ENCODE measurements at regions not wholly inside any gene's neighbourhood (a gene's known extent, or its start where the extent isn't known, plus 50 kb on each side); places are given as distances from the start of the nearest gene placed in this dataset.

GRCh38 chr9:115593587-115594091 lies 475.7 kb upstream of the TNC start:
- WGBS (ENCODE audit: low lambda C conversion rate), result 4% methylated on average over 4 of the region's 4 CpGs
- in situ Hi-C loops (cut with HindIII; ENCODE audit: extremely low pct_ligation_motif_present, low pct_unique_long_range_greater_than_20kb) (loop anchor here (10.0 to 25.0 kb wide), 3 partner anchors 294 to 1061 kb away; partner anchors contain the start of gene PAPPA), intact Hi-C loops (cut with micrococcal nuclease; ENCODE audit: unreplicated experiment) (loop anchor here (5.0 kb wide), 4 partner anchors 289 to 1054 kb away; partner anchors contain the start of gene PAPPA)
- Histone ChIP-seq H3K36me3 (replicated peaks in 1 of 2; ENCODE audit: control insufficient read depth in 1 of 2, insufficient read depth in 2 of 2, low read length in 2 of 2) (no peaks in the 10 kb centered on the region), H3K27me3 (ENCODE audit: control insufficient read depth in 1 of 2, insufficient read depth in 2 of 2, low read length in 2 of 2) (no peaks in the 10 kb centered on the region), H4K20me1 (ENCODE audit: insufficient read depth, low read length) (no peaks in the 10 kb centered on the region), H3K4me3 (replicated peaks in 1 of 3; ENCODE audit: insufficient read depth in 1 of 3, low read depth in 2 of 3, low read length in 3 of 3) (no peak overlapping the region), H3K79me2 (ENCODE audit: insufficient read depth, low read length) (no peaks in the 10 kb centered on the region), H3K27ac (ENCODE audit: extremely low read length, insufficient read depth, low read length) (no peak overlapping the region), H3K9ac (ENCODE audit: insufficient read depth, low read depth, low read length) (no peak overlapping the region), H3K9me3 (ENCODE audit: low read length) (no peaks in the 10 kb centered on the region), H3K4me2 (ENCODE audit: low read depth, low read length) (no peak overlapping the region), H3K4me1 (ENCODE audit: insufficient read depth, low read length) (no peaks in the 10 kb centered on the region), H2AFZ (ENCODE audit: low read length) (no peak overlapping the region)
- DNase-seq (ENCODE audit: low spot score), result peak; percentile 4
- FAIRE-seq, result peak; percentile 64
- TF ChIP-seq STAG1 (CRISPR knock-in tag; IDR thresholded peaks at IDR 0.05) (peak; percentile 72), RAD21 (CRISPR knock-in tag; IDR thresholded peaks at IDR 0.05) (0 out of 2 replicates have a peak, but pooled peaks have one; percentile 12), SMC3 (IDR thresholded peaks at IDR 0.05; ENCODE audit: low read length) (peak; percentile 40; the same call in 1 of the 2 replicates), TEF (CRISPR knock-in tag; IDR thresholded peaks at IDR 0.05) (no peak), CTCF (CRISPR knock-in tag; IDR thresholded peaks at IDR 0.05) (peak; percentile 67)
- peak; percentile 69 for ATAC-seq
- ChIA-PET POLR2A (no interaction called here), CTCF (ENCODE audit: low intra/inter-chr PET ratio, low total read pairs) (interaction anchor here (1.5 kb wide), 1 partner anchor 1067 kb away, joined by 3 read pairs; no protein-coding TSS in a partner anchor)
- no TSS peak for BruUV-seq (replicated peaks)

GRCh38 chr9:115594557-115594956 lies 476.6 kb upstream of the TNC start:
- Histone ChIP-seq H3K27ac (ENCODE audit: extremely low read length, insufficient read depth, low read length) (no peak overlapping the region), H3K27me3 (ENCODE audit: control insufficient read depth in 1 of 2, insufficient read depth in 2 of 2, low read length in 2 of 2) (no peaks in the 10 kb centered on the region), H3K4me1 (ENCODE audit: insufficient read depth, low read length) (no peaks in the 10 kb centered on the region), H3K9ac (ENCODE audit: insufficient read depth, low read depth, low read length) (no peak overlapping the region), H3K4me2 (ENCODE audit: low read depth, low read length) (no peak overlapping the region), H3K36me3 (replicated peaks in 1 of 2; ENCODE audit: control insufficient read depth in 1 of 2, insufficient read depth in 2 of 2, low read length in 2 of 2) (no peaks in the 10 kb centered on the region), H2AFZ (ENCODE audit: low read length) (no peak overlapping the region), H4K20me1 (ENCODE audit: insufficient read depth, low read length) (no peaks in the 10 kb centered on the region), H3K79me2 (ENCODE audit: insufficient read depth, low read length) (no peaks in the 10 kb centered on the region), H3K4me3 (replicated peaks in 1 of 3; ENCODE audit: insufficient read depth in 1 of 3, low read depth in 2 of 3, low read length in 3 of 3) (no peak overlapping the region), H3K9me3 (ENCODE audit: low read length) (no peaks in the 10 kb centered on the region)
- no peak for FAIRE-seq
- CTCF ChIA-PET (ENCODE audit: low intra/inter-chr PET ratio, low total read pairs), result no interaction called here
- POLR2A ChIA-PET, result no interaction called here
- no peak for DNase-seq (ENCODE audit: low spot score)
- intact Hi-C loops (cut with micrococcal nuclease; ENCODE audit: unreplicated experiment) (loop anchor here (5.0 kb wide), 4 partner anchors 288 to 1053 kb away; partner anchors contain the start of gene PAPPA), in situ Hi-C loops (cut with HindIII; ENCODE audit: extremely low pct_ligation_motif_present, low pct_unique_long_range_greater_than_20kb) (loop anchor here (10.0 to 25.0 kb wide), 3 partner anchors 293 to 1060 kb away; partner anchors contain the start of gene PAPPA)
- 4% methylated on average over 1 of the region's 1 CpG for WGBS (ENCODE audit: low lambda C conversion rate)
- ATAC-seq, result no peak
- BruUV-seq (replicated peaks), result no TSS peak
- TF ChIP-seq ZNF414 (CRISPR knock-in tag; IDR thresholded peaks at IDR 0.05) (no peak), HNRNPUL1 (IDR thresholded peaks at IDR 0.05; ENCODE audit: low read depth, low read length) (no peak), ZNF580 (CRISPR knock-in tag; IDR thresholded peaks at IDR 0.05; ENCODE audit: borderline replicate concordance, low read depth) (no peak), GLMP (CRISPR knock-in tag; IDR thresholded peaks at IDR 0.05; ENCODE audit: borderline replicate concordance) (no peak), ZFP41 (CRISPR knock-in tag; IDR thresholded peaks at IDR 0.05; ENCODE audit: borderline replicate concordance) (no peak), ZNF598 (CRISPR knock-in tag; IDR thresholded peaks at IDR 0.05; ENCODE audit: borderline replicate concordance) (no peak)
